Lower leg skin (tissue), 3 donors: ENCODE measurements at regions not wholly inside any gene's neighbourhood (a gene's known extent, or its start where the extent isn't known, plus 50 kb on each side); places are given as distances from the start of the nearest gene placed in this dataset.

Experiments used
- POLR2A ChIP-seq, 2 donors: fragments of 450-650 bp; IDR thresholded peaks; one replicate each; pipeline ENCODE4 v1.6.1; 2016 to 2017; ENCODE audit warnings: antibody characterized with exemption in 2 of 2, mild to moderate bottlenecking in 1 of 2, moderate library complexity in 1 of 2
- TF ChIP-seq, protein P1 (sequence below), 3 donors: fragments of 450-650 bp; IDR thresholded peaks; one replicate each; pipeline ENCODE4 v1.5.1; 2016; ENCODE audit warnings: antibody characterized with exemption in 3 of 3, mild to moderate bottlenecking in 3 of 3, moderate library complexity in 2 of 3

DNA sequence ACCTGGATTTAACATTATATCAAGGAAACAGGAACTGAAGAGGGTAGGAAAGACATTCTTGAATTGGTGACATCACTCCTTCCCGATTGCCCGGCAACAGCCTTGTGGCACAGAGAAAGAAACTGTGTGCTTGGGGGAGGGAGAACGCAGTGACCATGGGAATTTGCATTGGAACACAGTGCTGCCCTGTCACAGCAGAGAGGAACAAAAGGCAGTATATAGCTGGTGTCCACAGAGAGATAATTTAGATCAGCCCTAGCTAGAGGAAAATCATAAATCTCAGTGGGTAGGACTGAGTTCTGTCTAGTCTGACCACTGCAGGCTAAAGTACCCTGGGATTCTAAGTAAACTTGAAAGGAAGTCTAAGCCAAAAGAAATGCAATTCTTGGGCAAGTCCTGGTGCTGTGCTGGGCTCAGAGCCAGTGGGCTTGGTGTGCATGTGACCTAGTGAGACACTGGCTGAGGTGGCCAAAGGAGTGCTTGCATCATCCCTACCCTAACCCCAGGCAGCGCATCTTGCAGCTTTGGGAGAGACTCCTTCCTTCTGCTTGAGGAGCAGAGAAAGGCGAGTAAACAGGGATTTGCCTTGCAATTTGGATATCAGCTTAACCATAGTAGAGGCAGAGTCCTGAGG, 697.6 kb downstream of the HACE1 start:
- TF ChIP-seq, protein P1, sequence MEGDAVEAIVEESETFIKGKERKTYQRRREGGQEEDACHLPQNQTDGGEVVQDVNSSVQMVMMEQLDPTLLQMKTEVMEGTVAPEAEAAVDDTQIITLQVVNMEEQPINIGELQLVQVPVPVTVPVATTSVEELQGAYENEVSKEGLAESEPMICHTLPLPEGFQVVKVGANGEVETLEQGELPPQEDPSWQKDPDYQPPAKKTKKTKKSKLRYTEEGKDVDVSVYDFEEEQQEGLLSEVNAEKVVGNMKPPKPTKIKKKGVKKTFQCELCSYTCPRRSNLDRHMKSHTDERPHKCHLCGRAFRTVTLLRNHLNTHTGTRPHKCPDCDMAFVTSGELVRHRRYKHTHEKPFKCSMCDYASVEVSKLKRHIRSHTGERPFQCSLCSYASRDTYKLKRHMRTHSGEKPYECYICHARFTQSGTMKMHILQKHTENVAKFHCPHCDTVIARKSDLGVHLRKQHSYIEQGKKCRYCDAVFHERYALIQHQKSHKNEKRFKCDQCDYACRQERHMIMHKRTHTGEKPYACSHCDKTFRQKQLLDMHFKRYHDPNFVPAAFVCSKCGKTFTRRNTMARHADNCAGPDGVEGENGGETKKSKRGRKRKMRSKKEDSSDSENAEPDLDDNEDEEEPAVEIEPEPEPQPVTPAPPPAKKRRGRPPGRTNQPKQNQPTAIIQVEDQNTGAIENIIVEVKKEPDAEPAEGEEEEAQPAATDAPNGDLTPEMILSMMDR (IDR thresholded peaks at IDR 0.05) = no peak
- no peak for TF ChIP-seq POLR2A (IDR thresholded peaks at IDR 0.05)
